ENCODE measurements at regions not wholly inside any gene's neighbourhood (a gene's known extent, or its start where the extent isn't known, plus 50 kb on each side); places are given as distances from the start of the nearest gene placed in this dataset.

DNA sequence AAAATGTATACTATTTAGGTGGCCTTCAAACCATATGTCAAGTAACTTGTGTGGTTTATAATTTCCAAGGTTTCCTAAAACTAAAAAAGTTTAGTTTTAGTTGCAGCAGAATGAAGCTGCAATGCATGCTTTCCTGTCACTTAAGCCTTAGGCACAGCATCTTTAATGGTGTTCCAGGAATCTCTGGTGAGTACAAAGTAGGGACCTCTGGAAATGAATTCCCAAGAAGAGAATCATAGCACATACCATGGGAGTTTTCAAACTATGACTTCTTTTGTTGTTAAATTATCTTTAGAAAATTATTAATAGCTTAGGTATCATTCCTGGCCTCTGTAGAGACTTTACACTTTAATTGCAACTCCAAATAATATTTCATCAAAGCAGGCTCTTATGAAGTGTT, 1005.9 kb upstream of the PABPC4L start:
- H3K9me3 ChIP-seq = no peaks in the 10 kb centered on the region
- DNase-seq = no peak
- H3K36me3 ChIP-seq = no peaks in the 10 kb centered on the region
- H3K27me3 ChIP-seq = no peaks in the 10 kb centered on the region
- H3K4me3 ChIP-seq = no peak overlapping the region

DNA sequence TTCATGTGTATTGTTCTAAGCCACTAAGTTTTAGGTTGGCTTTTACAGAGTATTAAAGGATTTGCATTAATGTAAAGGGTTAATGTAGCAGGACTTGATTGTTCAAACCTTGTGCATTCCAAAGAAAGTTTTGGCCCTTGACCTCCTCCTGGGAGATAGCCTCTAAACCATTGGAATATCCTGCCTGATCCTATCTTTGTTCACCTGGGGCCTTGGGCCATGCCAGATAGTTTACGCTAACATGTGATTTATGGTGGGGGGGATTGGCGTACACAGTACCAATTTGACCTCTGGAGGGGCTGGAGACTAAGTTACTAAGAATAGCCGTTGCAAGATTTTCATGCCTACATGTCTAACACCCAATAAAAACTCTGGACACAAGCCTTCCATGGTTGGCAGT, 1002.7 kb upstream of the PABPC4L start:
- H3K27me3 ChIP-seq = no peaks in the 10 kb centered on the region
- H3K4me3 ChIP-seq = no peak overlapping the region
- no peak for DNase-seq
- no peaks in the 10 kb centered on the region for H3K36me3 ChIP-seq
- no peaks in the 10 kb centered on the region for H3K9me3 ChIP-seq

DNA sequence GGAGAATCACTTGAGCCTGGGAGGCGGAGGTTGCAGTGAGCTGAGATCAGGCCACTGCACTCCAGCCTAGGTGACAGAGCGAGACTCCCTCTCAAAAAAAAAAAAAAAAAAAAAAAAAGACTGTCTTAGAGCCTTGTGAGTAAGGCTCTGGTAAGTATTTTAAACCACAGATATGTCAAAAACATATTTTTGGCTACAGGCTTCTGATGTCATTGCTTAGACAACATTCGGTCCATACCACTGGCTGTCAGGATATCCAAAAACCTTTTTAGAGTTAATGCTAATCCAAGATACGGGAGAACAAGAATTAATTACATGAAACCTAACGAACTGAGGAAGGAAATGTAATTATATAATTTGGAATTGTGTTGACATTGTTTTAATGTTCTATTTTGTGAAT, 999.5 kb upstream of the PABPC4L start:
- no peak for DNase-seq
- H3K36me3 ChIP-seq = no peaks in the 10 kb centered on the region
- H3K4me3 ChIP-seq = no peak overlapping the region
- H3K27me3 ChIP-seq = no peaks in the 10 kb centered on the region
- H3K9me3 ChIP-seq = no peaks in the 10 kb centered on the region

DNA sequence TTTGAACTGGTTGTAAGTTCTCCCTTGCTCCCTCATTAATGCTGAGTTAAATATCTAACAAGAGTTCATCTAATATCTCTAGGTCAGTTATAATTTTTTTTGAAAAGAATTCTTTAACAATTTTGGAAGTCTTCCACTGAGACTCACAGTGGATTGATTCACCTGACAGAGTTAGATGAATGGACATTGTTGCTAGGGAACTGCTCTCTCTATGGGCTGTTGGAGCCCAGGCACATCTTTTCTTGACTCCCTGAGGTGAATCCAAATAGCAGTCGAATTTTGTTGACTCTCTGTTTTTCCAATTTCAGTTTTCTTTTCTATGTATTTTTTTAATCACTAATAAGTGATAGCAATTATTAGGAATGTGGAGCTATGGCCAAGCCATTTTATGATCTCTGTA, 996.1 kb upstream of the PABPC4L start:
- no peak for DNase-seq
- H3K4me3 ChIP-seq = no peak overlapping the region
- no peaks in the 10 kb centered on the region for H3K36me3 ChIP-seq
- no peaks in the 10 kb centered on the region for H3K9me3 ChIP-seq
- H3K27me3 ChIP-seq = no peaks in the 10 kb centered on the region

DNA sequence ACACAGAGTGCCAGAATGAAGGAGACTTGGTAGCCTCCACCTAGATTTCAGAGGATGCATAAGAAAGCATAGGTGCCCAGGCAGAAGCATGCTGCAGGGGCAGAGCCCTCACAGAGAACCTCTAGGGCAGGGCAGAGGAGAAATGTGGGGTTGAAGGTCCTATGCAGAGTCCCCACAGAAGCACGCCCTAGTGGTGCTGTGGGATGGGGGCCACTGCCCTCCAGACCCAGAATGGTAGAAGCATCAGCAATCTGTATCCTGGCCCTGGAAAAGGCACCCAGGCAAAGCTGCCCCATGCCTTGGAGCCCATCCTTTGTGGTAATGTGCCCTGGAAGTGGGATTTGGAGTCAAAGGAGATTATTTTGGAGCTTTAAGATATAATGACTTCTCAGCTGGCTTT, 992.9 kb upstream of the PABPC4L start:
- Histone ChIP-seq H3K27me3 (no peaks in the 10 kb centered on the region), H3K4me3 (no peak overlapping the region), H3K36me3 (no peaks in the 10 kb centered on the region), H3K9me3 (no peaks in the 10 kb centered on the region)
- DNase-seq = no peak

GRCh38 chr4:135192751-135193535, 991.4 kb upstream of the PABPC4L start:
- Histone ChIP-seq H3K4me3 (no peak overlapping the region), H3K27me3 (no peaks in the 10 kb centered on the region), H3K36me3 (no peaks in the 10 kb centered on the region), H3K9me3 (no peaks in the 10 kb centered on the region)
- no peak for DNase-seq

DNA sequence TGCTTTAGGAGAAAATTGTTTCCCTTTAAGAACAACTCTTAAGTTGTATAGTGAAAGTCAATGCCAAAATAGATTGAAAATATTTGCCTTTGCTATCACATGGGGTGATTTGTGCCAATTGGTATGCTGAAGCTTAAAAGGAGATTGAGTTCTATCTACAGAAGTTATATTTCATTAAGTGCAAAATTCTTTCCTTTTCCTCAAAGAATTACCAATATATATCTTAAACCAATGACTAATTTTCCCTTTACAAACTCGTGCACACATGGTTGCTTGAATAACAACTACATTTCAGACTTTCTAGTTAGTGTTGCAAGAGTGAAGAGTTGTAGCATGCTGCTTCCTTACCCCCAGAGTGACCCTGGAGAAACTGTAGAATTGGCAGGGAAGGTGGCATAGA, 990.0 kb upstream of the PABPC4L start:
- H3K9me3 ChIP-seq = no peaks in the 10 kb centered on the region
- no peaks in the 10 kb centered on the region for H3K36me3 ChIP-seq
- no peaks in the 10 kb centered on the region for H3K27me3 ChIP-seq
- no peak for DNase-seq
- no peak overlapping the region for H3K4me3 ChIP-seq

DNA sequence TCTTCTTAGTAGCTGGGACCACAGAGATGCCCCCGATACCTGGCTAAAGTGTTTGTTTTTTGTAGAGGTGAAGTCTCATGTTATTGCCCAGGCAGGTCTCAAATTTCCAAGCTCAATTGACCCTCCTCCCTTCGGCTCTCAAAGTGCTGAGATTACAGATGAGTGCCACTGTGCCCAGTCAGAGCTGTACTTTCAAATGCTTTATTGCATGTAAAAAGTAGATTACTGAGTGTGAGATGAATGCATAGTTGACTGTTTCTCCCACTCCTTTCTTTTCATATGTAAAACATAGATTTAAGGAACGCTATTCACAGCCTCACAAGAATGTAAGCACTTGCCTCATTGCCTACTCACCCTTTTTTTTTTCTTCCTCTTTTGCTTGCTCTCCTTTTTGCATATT, 984.4 kb upstream of the PABPC4L start:
- Histone ChIP-seq H3K27me3 (no peaks in the 10 kb centered on the region), H3K4me3 (no peak overlapping the region), H3K9me3 (no peaks in the 10 kb centered on the region), H3K36me3 (no peaks in the 10 kb centered on the region)
- no peak for DNase-seq

- Histone ChIP-seq H3K27me3 (no peaks in the 10 kb centered on the region), H3K36me3 (no peaks in the 10 kb centered on the region), H3K4me3 (no peak overlapping the region), H3K9me3 (no peaks in the 10 kb centered on the region)
- no peak for DNase-seq
Observed at GRCh38 chr4:135185256-135185655, 983.7 kb upstream of the PABPC4L start.

DNA sequence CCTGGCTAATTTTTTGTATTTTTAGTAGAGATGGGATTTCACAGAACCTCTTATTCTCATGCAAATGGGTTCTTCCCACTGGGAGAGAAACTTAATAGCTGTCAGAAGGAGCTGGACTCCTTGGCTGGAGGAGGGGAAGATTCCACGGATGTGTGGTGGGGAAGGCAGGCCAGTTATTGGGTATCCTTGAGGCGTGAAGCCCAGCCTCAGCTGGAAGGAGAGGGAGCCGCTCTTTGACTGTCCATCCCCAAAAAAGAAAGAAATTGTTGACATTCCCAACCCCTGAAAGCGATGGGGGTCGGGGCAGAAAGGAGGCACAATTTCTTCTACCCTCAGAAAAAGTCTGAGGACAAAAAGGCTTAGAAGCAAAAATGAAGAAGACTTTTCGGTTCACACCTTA, 983.1 kb upstream of the PABPC4L start:
- H3K36me3 ChIP-seq = no peaks in the 10 kb centered on the region
- no peaks in the 10 kb centered on the region for H3K27me3 ChIP-seq
- no peaks in the 10 kb centered on the region for H3K9me3 ChIP-seq
- H3K4me3 ChIP-seq = no peak overlapping the region
- DNase-seq = no peak

- no peaks in the 10 kb centered on the region for H3K27me3 ChIP-seq
- no peak for DNase-seq
- H3K36me3 ChIP-seq = no peaks in the 10 kb centered on the region
- no peaks in the 10 kb centered on the region for H3K9me3 ChIP-seq
- no peak overlapping the region for H3K4me3 ChIP-seq
Observed at GRCh38 chr4:135177321-135177720, 975.7 kb upstream of the PABPC4L start.

DNA sequence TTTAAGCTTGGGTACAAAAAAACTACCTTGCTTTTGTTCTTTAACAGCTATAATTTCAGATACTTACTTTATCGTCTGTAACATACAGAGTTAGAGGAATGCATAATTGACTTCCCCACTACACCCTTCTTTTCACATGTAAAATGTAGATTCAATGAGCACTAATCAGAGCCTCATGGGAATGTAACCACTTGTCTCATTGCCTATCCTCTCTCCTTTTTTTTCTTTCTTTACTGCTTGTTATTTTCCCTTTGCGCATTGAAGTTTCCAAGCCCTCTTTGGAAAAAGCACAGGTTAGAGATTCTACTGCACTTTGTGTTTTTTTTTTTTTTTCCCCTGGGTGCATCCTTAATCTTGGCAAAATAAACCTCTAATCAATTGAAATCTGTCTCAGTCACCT, 965.1 kb upstream of the PABPC4L start:
- Histone ChIP-seq H3K4me3 (no peak overlapping the region), H3K9me3 (no peaks in the 10 kb centered on the region), H3K36me3 (no peaks in the 10 kb centered on the region), H3K27me3 (no peaks in the 10 kb centered on the region)
- no peak for DNase-seq

DNA sequence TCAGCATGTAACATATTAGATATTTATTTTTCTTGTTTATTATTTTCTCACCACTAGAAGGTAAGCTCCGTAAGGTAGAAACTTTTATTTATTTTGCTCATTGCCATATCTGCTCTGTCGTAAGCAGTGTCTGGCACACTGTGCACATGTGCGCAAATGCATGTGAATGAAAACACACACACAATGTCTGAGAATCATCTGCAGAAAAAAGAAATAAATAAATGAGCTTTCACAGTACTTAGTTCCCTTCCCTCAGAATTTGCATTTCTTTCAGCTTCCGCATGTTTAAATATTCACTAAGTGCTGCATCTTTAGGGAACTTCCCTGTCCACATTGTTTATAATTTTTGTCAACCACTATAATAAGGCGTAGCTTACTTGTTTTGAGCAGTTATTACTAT, 963.0 kb upstream of the PABPC4L start:
- no peaks in the 10 kb centered on the region for H3K36me3 ChIP-seq
- no peak for DNase-seq
- no peaks in the 10 kb centered on the region for H3K9me3 ChIP-seq
- no peak overlapping the region for H3K4me3 ChIP-seq
- H3K27me3 ChIP-seq = no peaks in the 10 kb centered on the region

GRCh38 chr4:135144498-135144897, 942.9 kb upstream of the PABPC4L start:
- DNase-seq = no peak
- Histone ChIP-seq H3K36me3 (no peaks in the 10 kb centered on the region), H3K9me3 (no peaks in the 10 kb centered on the region), H3K27me3 (no peaks in the 10 kb centered on the region), H3K4me3 (no peak overlapping the region)

- DNase-seq = no peak
- Histone ChIP-seq H3K4me3 (no peak overlapping the region), H3K36me3 (no peaks in the 10 kb centered on the region), H3K9me3 (no peaks in the 10 kb centered on the region), H3K27me3 (no peaks in the 10 kb centered on the region)
Observed at GRCh38 chr4:135124196-135124595, 922.6 kb upstream of the PABPC4L start.

- no peak overlapping the region for H3K4me3 ChIP-seq
- no peak for DNase-seq
- no peaks in the 10 kb centered on the region for H3K27me3 ChIP-seq
- H3K36me3 ChIP-seq = no peaks in the 10 kb centered on the region
- H3K9me3 ChIP-seq = no peaks in the 10 kb centered on the region
Observed at GRCh38 chr4:135123632-135124031, 922.0 kb upstream of the PABPC4L start.

DNA sequence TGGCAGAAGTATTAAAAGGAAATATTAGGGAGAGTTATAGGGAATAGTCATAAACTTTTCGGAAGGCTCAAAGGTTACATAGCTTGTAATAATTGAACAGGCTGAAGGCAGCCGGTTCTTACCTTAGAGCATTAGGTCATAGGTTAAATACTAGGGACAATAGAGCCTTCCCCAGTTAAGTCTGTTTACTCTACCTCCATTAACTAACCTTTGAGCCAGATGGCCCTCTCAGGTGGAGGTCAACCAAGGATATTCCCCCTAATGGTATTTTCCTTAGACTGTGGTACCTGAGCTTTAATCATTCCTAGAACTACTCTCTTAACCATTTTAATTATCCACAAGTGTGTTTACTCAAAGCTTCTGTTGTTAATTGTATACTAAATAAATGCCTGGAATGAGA, 920.9 kb upstream of the PABPC4L start:
- Histone ChIP-seq H3K4me3 (no peak overlapping the region), H3K36me3 (no peaks in the 10 kb centered on the region), H3K9me3 (no peaks in the 10 kb centered on the region), H3K27me3 (no peaks in the 10 kb centered on the region)
- no peak for DNase-seq

- Histone ChIP-seq H3K4me3 (no peak overlapping the region), H3K27me3 (no peaks in the 10 kb centered on the region), H3K36me3 (no peaks in the 10 kb centered on the region), H3K9me3 (no peaks in the 10 kb centered on the region)
- DNase-seq = no peak
Observed at GRCh38 chr4:135120195-135120594, 918.6 kb upstream of the PABPC4L start.

DNA sequence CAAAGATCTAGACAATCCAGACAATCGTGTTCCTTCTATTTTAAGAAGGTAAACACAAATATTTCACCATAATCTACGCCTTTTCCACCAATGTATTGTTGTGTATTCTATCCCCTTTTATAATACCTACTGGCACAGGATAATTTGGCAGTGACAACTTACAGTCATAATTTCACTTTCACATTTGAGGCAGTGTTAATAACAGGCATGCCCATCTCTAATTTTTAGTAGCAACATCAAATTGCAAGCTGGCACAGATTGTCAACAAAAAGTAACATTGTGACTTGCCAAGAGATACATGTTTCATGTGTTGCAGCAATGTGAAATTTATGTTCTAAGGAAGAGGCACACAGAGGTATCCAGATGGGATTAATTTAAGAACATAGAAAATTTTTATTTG, 912.5 kb upstream of the PABPC4L start:
- Histone ChIP-seq H3K9me3 (no peaks in the 10 kb centered on the region), H3K4me3 (no peak overlapping the region)
- no peak for DNase-seq

More for the DNA sequence above, 912.5 kb upstream of the PABPC4L start:
- Histone ChIP-seq H3K27me3 (no peaks in the 10 kb centered on the region), H3K36me3 (no peaks in the 10 kb centered on the region)
